Pancreas (tissue), 10 donors: ENCODE measurements at regions not wholly inside any gene's neighbourhood (a gene's known extent, or its start where the extent isn't known, plus 50 kb on each side); places are given as distances from the start of the nearest gene placed in this dataset.
A peak's percentile ranks its signal among the peaks of the same experiment; 100 is the strongest.

Experiments
- ATAC-seq, 4 donors: fragments of 200-7000 bp; cut with Tn5 transposase; one replicate each; pipeline versions ENCODE4 v1.8.0 to v1.9.1; 2020; ENCODE audit warnings: mild to moderate bottlenecking in 4 of 4, moderate library complexity in 4 of 4
- DNase-seq, 6 donors: peaks; one replicate each; pipeline ENCODE4 v3.0.0-alpha.2; 2020
- FAIRE-seq: peaks from 2 replicates; lab custom pipeline; 2012; peaks lifted over from hg19 to GRCh38; lab: Jason Lieb, UNC
- H3K27ac ChIP-seq, 4 donors: fragments of 200-600 bp; sonication (generic); 1 replicate in 3 of 4; 2 replicates in 1 of 4; pipeline versions ENCODE4 v1.5.0 to v1.8.0; 2020
- H3K27me3 ChIP-seq, 4 donors: fragments of 200-600 bp; one replicate each; pipeline ENCODE4 v1.8.0; 2021
- H3K36me3 ChIP-seq, 3 donors: fragments of 200-600 bp; sonication (generic) in 1 of 3; one replicate each; pipeline versions ENCODE4 v1.5.0 to v1.8.0; 2020 to 2021
- H3K4me1 ChIP-seq, 3 donors: fragments of 200-600 bp; one replicate each; pipeline ENCODE4 v1.8.0; 2021
- H3K4me3 ChIP-seq, 4 donors: fragments of 200-600 bp; sonication (generic) in 2 of 4; one replicate each; pipeline versions ENCODE4 v1.5.0 to v1.8.0; 2020 to 2021
- H3K9me3 ChIP-seq, 4 donors: fragments of 200-600 bp; one replicate each; pipeline ENCODE4 v1.8.0; 2021
- WGBS, 2 donors: extraction: QIAGEN DNeasy Blood & Tissue Kit; methylation state at CpG; one replicate each; pipeline ENCODE4 v1.1.7; 2013; 5-methylcytosine and 5-hydroxymethylcytosine counted together
- intact Hi-C, 3 donors: fragments of 100-400 bp; cut with DNase I; formaldehyde crosslinking; loops; one replicate each; pipeline versions ENCODE4 v1.11.1 to v1.14.2; 2022
- TF ChIP-seq, protein P1 (sequence below), 4 donors: fragments of 200-600 bp; sonication (generic) in 3 of 4; IDR thresholded peaks; one replicate each; pipeline versions ENCODE4 v1.5.0 to v1.8.0; 2021; ENCODE audit warnings: antibody characterized with exemption in 4 of 4
- donor health status: healthy with polysubstance abuse.
- donor health status: DM: no; HTN: no; CAD: no; lungs with moderate emphysema.
- donor health status: DM: no; HTN: no; CAD: no.
- donor health status: control.
- donor health status: control.
- donor health status: Bipolar disorder and iron deficiency.
- donor health status: DM: yes; HTN: yes; CAD: no.
- donor health status: DM: no; HTN: no; CAD: no.
- donor health status: DM: no; HTN: no; CAD: no.
- donor health status: DM: yes; HTN: yes; CAD: no.

- intact Hi-C loops = no loop called here
Measured at GRCh38 chr5:179484201-179484600, 66.2 kb upstream of the RUFY1 start.

GRCh38 chr5:179478624-179479023 lies 71.7 kb upstream of the RUFY1 start:
- intact Hi-C loops = no loop called here
- no peak for DNase-seq
- ATAC-seq = no peak
- Histone ChIP-seq H3K4me3 (no peak overlapping the region), H3K27ac (no peak overlapping the region), H3K27me3 (no peaks in the 10 kb centered on the region), H3K4me1 (no peaks in the 10 kb centered on the region), H3K9me3 (no peaks in the 10 kb centered on the region), H3K36me3 (no peaks in the 10 kb centered on the region)
- TF ChIP-seq, protein P1, sequence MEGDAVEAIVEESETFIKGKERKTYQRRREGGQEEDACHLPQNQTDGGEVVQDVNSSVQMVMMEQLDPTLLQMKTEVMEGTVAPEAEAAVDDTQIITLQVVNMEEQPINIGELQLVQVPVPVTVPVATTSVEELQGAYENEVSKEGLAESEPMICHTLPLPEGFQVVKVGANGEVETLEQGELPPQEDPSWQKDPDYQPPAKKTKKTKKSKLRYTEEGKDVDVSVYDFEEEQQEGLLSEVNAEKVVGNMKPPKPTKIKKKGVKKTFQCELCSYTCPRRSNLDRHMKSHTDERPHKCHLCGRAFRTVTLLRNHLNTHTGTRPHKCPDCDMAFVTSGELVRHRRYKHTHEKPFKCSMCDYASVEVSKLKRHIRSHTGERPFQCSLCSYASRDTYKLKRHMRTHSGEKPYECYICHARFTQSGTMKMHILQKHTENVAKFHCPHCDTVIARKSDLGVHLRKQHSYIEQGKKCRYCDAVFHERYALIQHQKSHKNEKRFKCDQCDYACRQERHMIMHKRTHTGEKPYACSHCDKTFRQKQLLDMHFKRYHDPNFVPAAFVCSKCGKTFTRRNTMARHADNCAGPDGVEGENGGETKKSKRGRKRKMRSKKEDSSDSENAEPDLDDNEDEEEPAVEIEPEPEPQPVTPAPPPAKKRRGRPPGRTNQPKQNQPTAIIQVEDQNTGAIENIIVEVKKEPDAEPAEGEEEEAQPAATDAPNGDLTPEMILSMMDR (IDR thresholded peaks at IDR 0.05) = no peak
- 80% methylated on average over 5 of the region's 5 CpGs for WGBS, 2 donors
- no peak for FAIRE-seq

More at GRCh38 chr5:179484201-179484600, 66.2 kb upstream of the RUFY1 start:
- DNase-seq = no peak
- H3K27me3 ChIP-seq = no peaks in the 10 kb centered on the region
- no peak overlapping the region for H3K4me3 ChIP-seq
- no peak overlapping the region for H3K27ac ChIP-seq
- H3K9me3 ChIP-seq = no peaks in the 10 kb centered on the region
- TF ChIP-seq, protein P1 (IDR thresholded peaks at IDR 0.05) = no peak
- H3K36me3 ChIP-seq = no peaks in the 10 kb centered on the region
- H3K4me1 ChIP-seq = no peaks in the 10 kb centered on the region
- FAIRE-seq = no peak
- no peak for ATAC-seq
- WGBS, 2 donors = 74 to 78% methylated on average over 6 of the region's 6 CpGs

GRCh38 chr5:179475208-179475751 lies 75.1 kb upstream of the RUFY1 start:
- TF ChIP-seq, protein P1 (IDR thresholded peaks at IDR 0.05) = no peak
- DNase-seq = no peak
- H3K27me3 ChIP-seq = no peaks in the 10 kb centered on the region
- H3K36me3 ChIP-seq = no peaks in the 10 kb centered on the region
- intact Hi-C loops = no loop called here
- H3K4me1 ChIP-seq = no peaks in the 10 kb centered on the region
- no peak overlapping the region for H3K4me3 ChIP-seq
- FAIRE-seq = no peak
- H3K27ac ChIP-seq = no peak overlapping the region
- WGBS, 2 donors = 55 to 61% methylated on average over 19 of the region's 19 CpGs
- peak in 1 of 4 donors; percentile 41 for ATAC-seq
- H3K9me3 ChIP-seq = no peaks in the 10 kb centered on the region

DNA sequence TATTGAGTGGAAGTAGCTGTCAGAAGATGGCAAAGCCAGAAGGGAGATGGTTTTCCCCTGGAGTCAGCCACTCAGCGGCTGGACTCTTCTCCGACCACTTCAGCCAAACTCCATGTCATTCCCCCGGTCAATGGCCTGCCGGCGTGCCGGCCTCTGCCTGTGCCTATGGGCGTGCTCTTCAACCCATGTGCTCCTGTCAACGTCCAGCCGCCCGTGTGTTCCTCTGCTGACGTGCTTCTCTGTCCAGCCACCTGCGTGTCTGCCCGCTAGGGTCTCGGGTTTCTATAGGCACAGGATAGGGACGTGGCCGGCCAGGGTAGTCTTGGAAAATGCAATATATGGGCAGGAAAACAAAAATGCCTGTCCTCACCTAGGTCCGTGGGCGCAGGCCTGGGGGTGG lies 77.7 kb upstream of the RUFY1 start:
- ATAC-seq = no peak
- 68 to 82% methylated on average over 18 of the region's 18 CpGs for WGBS, 2 donors
- TF ChIP-seq, protein P1 (IDR thresholded peaks at IDR 0.05) = no peak
- Histone ChIP-seq H3K27ac (no peak overlapping the region), H3K27me3 (no peaks in the 10 kb centered on the region), H3K4me1 (no peaks in the 10 kb centered on the region), H3K36me3 (no peaks in the 10 kb centered on the region), H3K4me3 (no peak overlapping the region), H3K9me3 (no peaks in the 10 kb centered on the region)
- no peak for DNase-seq
- intact Hi-C loops = no loop called here
- no peak for FAIRE-seq

- TF ChIP-seq, protein P1 (IDR thresholded peaks at IDR 0.05) = no peak
- H3K4me3 ChIP-seq = no peak overlapping the region
- intact Hi-C loops = no loop called here
- H3K27me3 ChIP-seq = no peaks in the 10 kb centered on the region
- WGBS, 2 donors = 50 to 67% methylated on average over 4 of the region's 4 CpGs
- no peaks in the 10 kb centered on the region for H3K4me1 ChIP-seq
- no peaks in the 10 kb centered on the region for H3K36me3 ChIP-seq
- no peaks in the 10 kb centered on the region for H3K9me3 ChIP-seq
- DNase-seq (no peak), FAIRE-seq (no peak), ATAC-seq (no peak)
- no peak overlapping the region for H3K27ac ChIP-seq
Measured at GRCh38 chr5:179472174-179472573, 78.2 kb upstream of the RUFY1 start.
